Body of pancreas (tissue), 4 donors: ENCODE measurements at regions not wholly inside any gene's neighbourhood (a gene's known extent, or its start where the extent isn't known, plus 50 kb on each side); places are given as distances from the start of the nearest gene placed in this dataset.

Experiments
- CTCF ChIP-seq, 7 experiments: fragments of 450-650 bp in 4 of 7; fragments of 200-600 bp in 3 of 7; sonication (generic) in 3 of 7; IDR thresholded peaks; one replicate each; pipeline ENCODE4 v1.5.1; 2016 to 2019; ENCODE audit warnings: antibody characterized with exemption in 7 of 7
- POLR2A ChIP-seq, 3 donors: fragments of 450-650 bp; IDR thresholded peaks; one replicate each; pipeline ENCODE4 v1.6.1; 2016; ENCODE audit warnings: antibody characterized with exemption in 3 of 3, mild to moderate bottlenecking in 2 of 3

- no peak for TF ChIP-seq CTCF (IDR thresholded peaks at IDR 0.05)
- TF ChIP-seq POLR2A (IDR thresholded peaks at IDR 0.05): no peak
Measured at GRCh38 chr6:130676077-130676772, 151.0 kb upstream of the SMLR1 start.
